GM12878 (cell line): ENCODE measurements at regions not wholly inside any gene's neighbourhood (a gene's known extent, or its start where the extent isn't known, plus 50 kb on each side); places are given as distances from the start of the nearest gene placed in this dataset.

Source experiments
- ATAC-seq: fragments of 200-7000 bp; cut with Tn5 transposase; 3 replicates; pipeline ENCODE4 v1.9.1; 2020; ENCODE audit warnings: mild to moderate bottlenecking, moderate library complexity
- BruUV-seq: library from RNA; stranded (reverse); fragments of 400-500 nt; replicated peaks from 2 replicates; lab custom pipeline; 2021; lab: Mats Ljungman, UMichigan
- CTCF ChIA-PET: fragments of 300-600 bp; sonication (Branson Sonifier 250); formaldehyde crosslinking; extraction: SDS; loops from one replicate; lab custom pipeline; 2021; ENCODE audit warnings: inconsistent platforms; lab: Yijun Ruan, JAX
- POLR2A ChIA-PET: fragments of 350-600 bp; formaldehyde crosslinking; extraction: SDS; loops from one replicate; lab custom pipeline; 2021; ENCODE audit warnings: inconsistent platforms; lab: Charles Lee
- RAD21 ChIA-PET: fragments of 300-600 bp; sonication (Branson Sonifier 250); formaldehyde crosslinking; loops from one replicate; lab custom pipeline; 2023; ENCODE audit warnings: antibody characterized with exemption; ENCODE audit not compliant: unreplicated experiment; lab: Charles Lee
- SMC1A ChIA-PET: fragments of 300-600 bp; sonication (Branson Sonifier 250); formaldehyde crosslinking; loops from one replicate; lab custom pipeline; 2023; ENCODE audit not compliant: unreplicated experiment, uncharacterized antibody; lab: Charles Lee
- DNase-seq: peaks from one replicate; pipeline ENCODE4 v3.0.0-alpha.2; 2011; ENCODE audit warnings: low read depth, low spot score
- FAIRE-seq: peaks from 3 replicates; lab custom pipeline; 2011; peaks lifted over from hg19 to GRCh38; lab: Jason Lieb, UNC
- H2AFZ ChIP-seq: 2 replicates; pipeline ENCODE4 v1.6.0; 2011; ENCODE audit warnings: low read depth, low read length, control low read depth; ENCODE audit not compliant: control insufficient read depth
- H3K27ac ChIP-seq: 2 replicates; pipeline ENCODE4 v1.5.1; 2011; ENCODE audit warnings: control low read depth; ENCODE audit not compliant: control insufficient read depth, insufficient read depth
- H3K27me3 ChIP-seq, 2 experiments: replicated peaks in 1 of 2; 2 replicates each; pipeline versions ENCODE4 v1.6.0 to v1.6.1; 2011; ENCODE audit warnings: low read length in 1 of 2; ENCODE audit not compliant: control insufficient read depth in 2 of 2, insufficient read depth in 2 of 2
- H3K36me3 ChIP-seq, 2 experiments: 2 replicates each; pipeline ENCODE4 v1.5.1; 2011; ENCODE audit warnings: low read length in 1 of 2; ENCODE audit not compliant: control insufficient read depth in 2 of 2, insufficient read depth in 2 of 2
- H3K4me1 ChIP-seq: 2 replicates; pipeline ENCODE4 v1.6.1; 2011; ENCODE audit warnings: mild to moderate bottlenecking, low read length, moderate library complexity, mixed read lengths; ENCODE audit not compliant: control insufficient read depth, insufficient read depth
- H3K4me2 ChIP-seq: 2 replicates; pipeline ENCODE4 v1.6.0; 2011; ENCODE audit warnings: control low read depth; ENCODE audit not compliant: control insufficient read depth, insufficient read depth
- H3K4me3 ChIP-seq: fragments of 200-600 bp; sonication (generic); 2 replicates; pipeline ENCODE4 v1.5.1; 2016
- H3K79me2 ChIP-seq: 2 replicates; pipeline ENCODE4 v1.6.0; 2011; ENCODE audit warnings: low read length; ENCODE audit not compliant: control insufficient read depth, insufficient read depth
- H3K9ac ChIP-seq: 2 replicates; pipeline ENCODE4 v1.8.0; 2011; ENCODE audit warnings: low read length, control low read depth, mixed read lengths; ENCODE audit not compliant: control insufficient read depth, insufficient read depth
- H3K9me3 ChIP-seq: replicated peaks from 3 replicates; pipeline ENCODE4 v1.5.1; 2011; ENCODE audit warnings: mild to moderate bottlenecking, low read length; ENCODE audit not compliant: control insufficient read depth, insufficient read depth
- H4K20me1 ChIP-seq: 2 replicates; pipeline ENCODE4 v1.6.0; 2011; ENCODE audit not compliant: control insufficient read depth, insufficient read depth
- BRCA1 ChIP-seq: IDR thresholded peaks from 2 replicates; pipeline ENCODE4 v1.6.1; 2011; ENCODE audit warnings: low read depth, low read length, improper control_type of control experiment
- CHD2 ChIP-seq: IDR thresholded peaks from 2 replicates; pipeline ENCODE4 v1.6.1; 2011; ENCODE audit warnings: low read depth, low read length, improper control_type of control experiment, borderline replicate concordance
- CREB1 ChIP-seq: IDR thresholded peaks from 2 replicates; pipeline ENCODE4 v1.6.1; 2012; ENCODE audit warnings: low read depth, mild to moderate bottlenecking, inconsistent platforms
- CTCF ChIP-seq, 3 experiments: IDR thresholded peaks in 2 of 3; conservative IDR thresholded peaks in 1 of 3; 2 replicates each; pipeline ENCODE4 v1.5.1; 2011; ENCODE audit warnings: low read depth in 3 of 3, low read length in 3 of 3, mild to moderate bottlenecking in 3 of 3, control low read depth in 2 of 3, moderate library complexity in 2 of 3, inconsistent platforms in 1 of 3, mixed read lengths in 1 of 3; ENCODE audit not compliant: control insufficient read depth in 2 of 3, insufficient read depth in 1 of 3; ENCODE audit errors: extremely low read depth in 1 of 3
- E4F1 ChIP-seq: fragments of 450-650 bp; IDR thresholded peaks from 2 replicates; pipeline ENCODE4 v1.6.1; 2018; ENCODE audit warnings: borderline replicate concordance, mild to moderate bottlenecking; ENCODE audit not compliant: partially characterized antibody
- JUND ChIP-seq: IDR thresholded peaks from 2 replicates; pipeline ENCODE4 v1.6.1; 2012; ENCODE audit warnings: low read depth, mild to moderate bottlenecking, low read length, improper control_type of control experiment, moderate library complexity
- POLR2AphosphoS2 ChIP-seq: IDR thresholded peaks from 2 replicates; pipeline ENCODE4 v1.6.1; 2011; ENCODE audit warnings: low read depth, mild to moderate bottlenecking, low read length, improper control_type of control experiment, moderate library complexity
- RAD51 ChIP-seq: fragments of 450-650 bp; IDR thresholded peaks from 2 replicates; pipeline ENCODE4 v1.6.1; 2016; ENCODE audit warnings: moderate library complexity, mild to moderate bottlenecking, inconsistent platforms
- SIN3A ChIP-seq: IDR thresholded peaks from 2 replicates; pipeline ENCODE4 v1.6.1; 2012; ENCODE audit warnings: low read depth, low read length, improper control_type of control experiment
- SMC3 ChIP-seq: IDR thresholded peaks from 2 replicates; pipeline ENCODE4 v1.6.1; 2011; ENCODE audit warnings: low read length, improper control_type of control experiment, borderline replicate concordance
- TCF12 ChIP-seq: IDR thresholded peaks from 2 replicates; pipeline ENCODE4 v1.6.1; 2011; ENCODE audit warnings: low read depth, mild to moderate bottlenecking, low read length
- TCF7 ChIP-seq: IDR thresholded peaks from 2 replicates; pipeline ENCODE4 v1.6.1; 2014; ENCODE audit warnings: antibody characterized with exemption, borderline replicate concordance
- ZNF217 ChIP-seq: fragments of 450-650 bp; IDR thresholded peaks from 2 replicates; pipeline ENCODE4 v1.6.1; 2017; ENCODE audit warnings: antibody characterized with exemption, mild to moderate bottlenecking
- WGBS: methylation state at CpG from one replicate; pipeline ENCODE4 v1.1.6; 2016; ENCODE audit warnings: low lambda C conversion rate; ENCODE audit not compliant: insufficient replicate concordance, insufficient coverage; ENCODE audit errors: missing lambda C conversion rate; 5-methylcytosine and 5-hydroxymethylcytosine counted together
- in situ Hi-C: fragments of 300-500 bp; cut with MboI; formaldehyde crosslinking; loops from 9 replicates; pipeline ENCODE4 v1.14.3; 2018; ENCODE audit warnings: mixed read lengths
- intact Hi-C: fragments of 100-400 bp; cut with micrococcal nuclease; formaldehyde crosslinking; loops from one replicate; pipeline ENCODE4 v1.14.2; 2022; ENCODE audit not compliant: unreplicated experiment

GRCh38 chr20:5416086-5416485 is 99.3 kb upstream of the PROKR2 start (continued):
- no peak for TF ChIP-seq E4F1
- no peak for TF ChIP-seq CREB1
- TF ChIP-seq TCF7: no peak
- TF ChIP-seq BRCA1: no peak
- TF ChIP-seq, all 136 proteins: peak for 0

GRCh38 chr20:5413394-5413793 is 96.6 kb upstream of the PROKR2 start:
- SMC1A ChIA-PET: no interaction called here
- 32% methylated on average over 3 of the region's 3 CpGs for WGBS
- no peak for ATAC-seq

More at GRCh38 chr20:5413394-5413793, 96.6 kb upstream of the PROKR2 start:
- POLR2A ChIA-PET: no interaction called here
- RAD21 ChIA-PET: no interaction called here
- Histone ChIP-seq H3K4me3 (no peak overlapping the region), H3K9me3 (no peaks in the 10 kb centered on the region), H3K9ac (no peak overlapping the region), H3K27ac (no peak overlapping the region), H3K36me3 (no peaks in the 10 kb centered on the region), H3K27me3 (no peaks in the 10 kb centered on the region), H3K4me1 (no peaks in the 10 kb centered on the region), H2AFZ (no peak overlapping the region), H3K4me2 (no peak overlapping the region), H4K20me1 (no peaks in the 10 kb centered on the region), H3K79me2 (no peaks in the 10 kb centered on the region)
- in situ Hi-C loops (no loop called here), intact Hi-C loops (no loop called here)
- FAIRE-seq: no peak
- no peak for DNase-seq
- CTCF ChIA-PET: no interaction called here
- BruUV-seq: no TSS peak
- TF ChIP-seq POLR2AphosphoS2 (no peak), ZNF217 (no peak), JUND (no peak), RAD51 (no peak), TCF12 (no peak), CHD2 (no peak), SIN3A (no peak), CTCF (IDR thresholded peaks at IDR 0.05 in 2 of 3, conservative IDR thresholded peaks at IDR 0.05 in 1 of 3; ENCODE audit: control insufficient read depth in 2 of 3, extremely low read depth in 1 of 3, insufficient read depth in 1 of 3, low read depth in 3 of 3, low read length in 3 of 3) (no peak), SMC3 (no peak)
